ENCODE measurements at regions not wholly inside any gene's neighbourhood (a gene's known extent, or its start where the extent isn't known, plus 50 kb on each side); places are given as distances from the start of the nearest gene placed in this dataset.
A peak's percentile ranks its signal among the peaks of the same experiment; 100 is the strongest.

DNA sequence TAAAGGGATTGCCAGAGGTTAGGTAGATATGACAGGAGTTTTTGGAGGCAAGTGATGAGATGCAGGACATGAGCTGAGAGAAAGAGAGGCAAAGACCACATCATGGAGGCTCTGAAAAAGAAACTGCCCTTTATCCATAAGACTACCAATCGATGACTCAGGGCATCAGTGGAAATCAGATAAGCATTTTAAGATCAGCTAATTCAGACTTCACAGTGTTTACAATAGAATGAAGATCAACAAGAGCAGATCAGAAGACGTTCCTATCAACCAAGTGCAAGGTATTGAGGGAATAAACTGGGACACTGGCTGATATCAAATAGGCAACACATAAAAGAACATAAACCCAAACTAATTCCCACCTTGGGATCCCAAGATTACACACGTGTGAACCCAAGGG lies 227.2 kb downstream of the SLCO4C1 start:
- TF ChIP-seq, protein P1, sequence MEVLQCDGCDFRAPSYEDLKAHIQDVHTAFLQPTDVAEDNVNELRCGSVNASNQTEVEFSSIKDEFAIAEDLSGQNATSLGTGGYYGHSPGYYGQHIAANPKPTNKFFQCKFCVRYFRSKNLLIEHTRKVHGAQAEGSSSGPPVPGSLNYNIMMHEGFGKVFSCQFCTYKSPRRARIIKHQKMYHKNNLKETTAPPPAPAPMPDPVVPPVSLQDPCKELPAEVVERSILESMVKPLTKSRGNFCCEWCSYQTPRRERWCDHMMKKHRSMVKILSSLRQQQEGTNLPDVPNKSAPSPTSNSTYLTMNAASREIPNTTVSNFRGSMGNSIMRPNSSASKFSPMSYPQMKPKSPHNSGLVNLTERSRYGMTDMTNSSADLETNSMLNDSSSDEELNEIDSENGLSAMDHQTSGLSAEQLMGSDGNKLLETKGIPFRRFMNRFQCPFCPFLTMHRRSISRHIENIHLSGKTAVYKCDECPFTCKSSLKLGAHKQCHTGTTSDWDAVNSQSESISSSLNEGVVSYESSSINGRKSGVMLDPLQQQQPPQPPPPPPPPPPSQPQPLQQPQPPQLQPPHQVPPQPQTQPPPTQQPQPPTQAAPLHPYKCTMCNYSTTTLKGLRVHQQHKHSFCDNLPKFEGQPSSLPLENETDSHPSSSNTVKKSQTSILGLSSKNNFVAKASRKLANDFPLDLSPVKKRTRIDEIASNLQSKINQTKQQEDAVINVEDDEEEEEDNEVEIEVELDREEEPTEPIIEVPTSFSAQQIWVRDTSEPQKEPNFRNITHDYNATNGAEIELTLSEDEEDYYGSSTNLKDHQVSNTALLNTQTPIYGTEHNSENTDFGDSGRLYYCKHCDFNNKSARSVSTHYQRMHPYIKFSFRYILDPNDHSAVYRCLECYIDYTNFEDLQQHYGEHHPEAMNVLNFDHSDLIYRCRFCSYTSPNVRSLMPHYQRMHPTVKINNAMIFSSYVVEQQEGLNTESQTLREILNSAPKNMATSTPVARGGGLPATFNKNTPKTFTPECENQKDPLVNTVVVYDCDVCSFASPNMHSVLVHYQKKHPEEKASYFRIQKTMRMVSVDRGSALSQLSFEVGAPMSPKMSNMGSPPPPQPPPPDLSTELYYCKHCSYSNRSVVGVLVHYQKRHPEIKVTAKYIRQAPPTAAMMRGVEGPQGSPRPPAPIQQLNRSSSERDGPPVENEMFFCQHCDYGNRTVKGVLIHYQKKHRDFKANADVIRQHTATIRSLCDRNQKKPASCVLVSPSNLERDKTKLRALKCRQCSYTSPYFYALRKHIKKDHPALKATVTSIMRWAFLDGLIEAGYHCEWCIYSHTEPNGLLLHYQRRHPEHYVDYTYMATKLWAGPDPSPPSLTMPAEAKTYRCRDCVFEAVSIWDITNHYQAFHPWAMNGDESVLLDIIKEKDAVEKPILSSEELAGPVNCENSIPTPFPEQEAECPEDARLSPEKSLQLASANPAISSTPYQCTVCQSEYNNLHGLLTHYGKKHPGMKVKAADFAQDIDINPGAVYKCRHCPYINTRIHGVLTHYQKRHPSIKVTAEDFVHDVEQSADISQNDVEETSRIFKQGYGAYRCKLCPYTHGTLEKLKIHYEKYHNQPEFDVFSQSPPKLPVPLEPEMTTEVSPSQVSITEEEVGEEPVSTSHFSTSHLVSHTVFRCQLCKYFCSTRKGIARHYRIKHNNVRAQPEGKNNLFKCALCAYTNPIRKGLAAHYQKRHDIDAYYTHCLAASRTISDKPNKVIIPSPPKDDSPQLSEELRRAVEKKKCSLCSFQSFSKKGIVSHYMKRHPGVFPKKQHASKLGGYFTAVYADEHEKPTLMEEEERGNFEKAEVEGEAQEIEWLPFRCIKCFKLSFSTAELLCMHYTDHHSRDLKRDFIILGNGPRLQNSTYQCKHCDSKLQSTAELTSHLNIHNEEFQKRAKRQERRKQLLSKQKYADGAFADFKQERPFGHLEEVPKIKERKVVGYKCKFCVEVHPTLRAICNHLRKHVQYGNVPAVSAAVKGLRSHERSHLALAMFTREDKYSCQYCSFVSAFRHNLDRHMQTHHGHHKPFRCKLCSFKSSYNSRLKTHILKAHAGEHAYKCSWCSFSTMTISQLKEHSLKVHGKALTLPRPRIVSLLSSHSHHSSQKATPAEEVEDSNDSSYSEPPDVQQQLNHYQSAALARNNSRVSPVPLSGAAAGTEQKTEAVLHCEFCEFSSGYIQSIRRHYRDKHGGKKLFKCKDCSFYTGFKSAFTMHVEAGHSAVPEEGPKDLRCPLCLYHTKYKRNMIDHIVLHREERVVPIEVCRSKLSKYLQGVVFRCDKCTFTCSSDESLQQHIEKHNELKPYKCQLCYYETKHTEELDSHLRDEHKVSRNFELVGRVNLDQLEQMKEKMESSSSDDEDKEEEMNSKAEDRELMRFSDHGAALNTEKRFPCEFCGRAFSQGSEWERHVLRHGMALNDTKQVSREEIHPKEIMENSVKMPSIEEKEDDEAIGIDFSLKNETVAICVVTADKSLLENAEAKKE (CRISPR knock-in tag; IDR thresholded peaks at IDR 0.05), result no peak
- TF ChIP-seq, protein P2, sequence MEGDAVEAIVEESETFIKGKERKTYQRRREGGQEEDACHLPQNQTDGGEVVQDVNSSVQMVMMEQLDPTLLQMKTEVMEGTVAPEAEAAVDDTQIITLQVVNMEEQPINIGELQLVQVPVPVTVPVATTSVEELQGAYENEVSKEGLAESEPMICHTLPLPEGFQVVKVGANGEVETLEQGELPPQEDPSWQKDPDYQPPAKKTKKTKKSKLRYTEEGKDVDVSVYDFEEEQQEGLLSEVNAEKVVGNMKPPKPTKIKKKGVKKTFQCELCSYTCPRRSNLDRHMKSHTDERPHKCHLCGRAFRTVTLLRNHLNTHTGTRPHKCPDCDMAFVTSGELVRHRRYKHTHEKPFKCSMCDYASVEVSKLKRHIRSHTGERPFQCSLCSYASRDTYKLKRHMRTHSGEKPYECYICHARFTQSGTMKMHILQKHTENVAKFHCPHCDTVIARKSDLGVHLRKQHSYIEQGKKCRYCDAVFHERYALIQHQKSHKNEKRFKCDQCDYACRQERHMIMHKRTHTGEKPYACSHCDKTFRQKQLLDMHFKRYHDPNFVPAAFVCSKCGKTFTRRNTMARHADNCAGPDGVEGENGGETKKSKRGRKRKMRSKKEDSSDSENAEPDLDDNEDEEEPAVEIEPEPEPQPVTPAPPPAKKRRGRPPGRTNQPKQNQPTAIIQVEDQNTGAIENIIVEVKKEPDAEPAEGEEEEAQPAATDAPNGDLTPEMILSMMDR (conservative IDR thresholded peaks at IDR 0.05; ENCODE audit: low read depth in 2 of 2), result no peak
- TF ChIP-seq ZNF114 (CRISPR knock-in tag; IDR thresholded peaks at IDR 0.05) (no peak), NANOG (IDR thresholded peaks at IDR 0.05; ENCODE audit: borderline replicate concordance) (no peak), CREB1 (CRISPR knock-in tag; IDR thresholded peaks at IDR 0.05; ENCODE audit: low read depth) (no peak), EZH2phosphoT487 (IDR thresholded peaks at IDR 0.05; ENCODE audit: unreplicated experiment) (no peak)
- TF ChIP-seq, protein P3, sequence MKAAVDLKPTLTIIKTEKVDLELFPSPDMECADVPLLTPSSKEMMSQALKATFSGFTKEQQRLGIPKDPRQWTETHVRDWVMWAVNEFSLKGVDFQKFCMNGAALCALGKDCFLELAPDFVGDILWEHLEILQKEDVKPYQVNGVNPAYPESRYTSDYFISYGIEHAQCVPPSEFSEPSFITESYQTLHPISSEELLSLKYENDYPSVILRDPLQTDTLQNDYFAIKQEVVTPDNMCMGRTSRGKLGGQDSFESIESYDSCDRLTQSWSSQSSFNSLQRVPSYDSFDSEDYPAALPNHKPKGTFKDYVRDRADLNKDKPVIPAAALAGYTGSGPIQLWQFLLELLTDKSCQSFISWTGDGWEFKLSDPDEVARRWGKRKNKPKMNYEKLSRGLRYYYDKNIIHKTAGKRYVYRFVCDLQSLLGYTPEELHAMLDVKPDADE (IDR thresholded peaks at IDR 0.05), result no peak
- H3K4me1 ChIP-seq (ENCODE audit: insufficient read depth), result peaks cover 5% of the 10 kb centered on the region; the same call in 1 of the 2 replicates
- H3F3A ChIP-seq (replicated peaks; ENCODE audit: low read depth), result no peaks in the 10 kb centered on the region
- no peaks in the 10 kb centered on the region for H3K79me2 ChIP-seq (replicated peaks; ENCODE audit: insufficient read depth)
- DNase-seq (ENCODE audit: low spot score), result no peak
- H3K27me3 ChIP-seq (ENCODE audit: insufficient read depth), result no peaks in the 10 kb centered on the region
- H3K9me2 ChIP-seq (ENCODE audit: insufficient read depth), result no peaks in the 10 kb centered on the region
- no peaks in the 10 kb centered on the region for H3K36me3 Mint-ChIP-seq (ENCODE audit: low read depth)
- H3K9me3 Mint-ChIP-seq, result no peaks in the 10 kb centered on the region
- H3K4me1 Mint-ChIP-seq, result peaks cover 4% of the 10 kb centered on the region; the same call in 1 of the 3 replicates
- H3K27ac ChIP-seq (ENCODE audit: low read depth), result no peak overlapping the region
- no peak overlapping the region for H3K4me3 Mint-ChIP-seq
- ATAC-seq, result no peak
- H3K4me2 ChIP-seq, result no peak overlapping the region
- no peaks in the 10 kb centered on the region for H4K20me1 ChIP-seq (replicated peaks; ENCODE audit: insufficient read depth)
- H3K27me3 Mint-ChIP-seq (ENCODE audit: insufficient read depth, low read depth, poor library complexity), result peaks cover 1% of the 10 kb centered on the region
- no peaks in the 10 kb centered on the region for H3K36me3 ChIP-seq (ENCODE audit: insufficient read depth)
- no peak overlapping the region for H3K4me3 ChIP-seq
- no peak overlapping the region for H2AFZ ChIP-seq
- 0 out of 2 replicates have a peak overlapping the region, but pooled peaks have one; percentile 1 for H3K27ac Mint-ChIP-seq
